Erythroblast (primary cell): ENCODE measurements at regions not wholly inside any gene's neighbourhood (a gene's known extent, or its start where the extent isn't known, plus 50 kb on each side); places are given as distances from the start of the nearest gene placed in this dataset.

Experiments
- GATA1 ChIP-seq: IDR thresholded peaks from 2 replicates; pipeline ENCODE4 v1.6.1; 2011; ENCODE audit warnings: low read depth, mild to moderate bottlenecking, control low read depth, low read length, moderate library complexity
- POLR2A ChIP-seq: IDR thresholded peaks from 2 replicates; pipeline ENCODE4 v1.6.1; 2011; ENCODE audit warnings: mild to moderate bottlenecking, low read length

GRCh38 chr11:131204765-131205380 lies 165.5 kb upstream of the NTM start:
- TF ChIP-seq POLR2A, result no peak
- TF ChIP-seq GATA1, result no peak
